SH-SY5Y (cell line): ENCODE measurements at regions not wholly inside any gene's neighbourhood (a gene's known extent, or its start where the extent isn't known, plus 50 kb on each side); places are given as distances from the start of the nearest gene placed in this dataset.

Experiments used
- GATA2 ChIP-seq: IDR thresholded peaks from 2 replicates; pipeline ENCODE4 v1.6.1; 2011; ENCODE audit warnings: mild to moderate bottlenecking, low read depth, low read length
- GATA3 ChIP-seq: IDR thresholded peaks from 2 replicates; pipeline ENCODE4 v1.6.1; 2011; ENCODE audit warnings: low read depth, mild to moderate bottlenecking, low read length, moderate library complexity

GRCh38 chr6:98310443-98310842 lies 523.9 kb upstream of the POU3F2 start:
- TF ChIP-seq GATA3 (no peak), GATA2 (no peak)
